DMS 273 (cell line): ENCODE measurements at regions not wholly inside any gene's neighbourhood (a gene's known extent, or its start where the extent isn't known, plus 50 kb on each side); places are given as distances from the start of the nearest gene placed in this dataset.

Experiments used
- DNase-seq: peaks from one replicate; lab custom pipeline; 2025; ENCODE audit not compliant: unreplicated experiment; lab: John Stamatoyannopoulos, UW

GRCh38 chr3:23019596-23020300, 183.4 kb upstream of the UBE2E2 start:
- DNase-seq, result no peak

GRCh38 chr3:23028294-23028693, 174.8 kb upstream of the UBE2E2 start:
- DNase-seq, result no peak

GRCh38 chr3:23029001-23029400, 174.1 kb upstream of the UBE2E2 start:
- no peak for DNase-seq

- no peak for DNase-seq
These were observed 167.0 kb upstream of the UBE2E2 start for GRCh38 chr3:23035927-23036640.

GRCh38 chr3:23036728-23037127, 166.4 kb upstream of the UBE2E2 start:
- DNase-seq, result no peak

GRCh38 chr3:23038471-23038870, 164.7 kb upstream of the UBE2E2 start:
- no peak for DNase-seq

- no peak for DNase-seq
These were observed 161.0 kb upstream of the UBE2E2 start for GRCh38 chr3:23041918-23042696.

GRCh38 chr3:23044463-23044862, 158.7 kb upstream of the UBE2E2 start:
- DNase-seq, result no peak

GRCh38 chr3:23046536-23046935, 156.6 kb upstream of the UBE2E2 start:
- no peak for DNase-seq

- DNase-seq, result no peak
These were observed 151.6 kb upstream of the UBE2E2 start for GRCh38 chr3:23051240-23052140.

- no peak for DNase-seq
These were observed 150.9 kb upstream of the UBE2E2 start for GRCh38 chr3:23052208-23052607.

- no peak for DNase-seq
These were observed 150.5 kb upstream of the UBE2E2 start for GRCh38 chr3:23052620-23053019.

GRCh38 chr3:23055733-23056376, 147.3 kb upstream of the UBE2E2 start:
- no peak for DNase-seq

- no peak for DNase-seq
These were observed 140.5 kb upstream of the UBE2E2 start for GRCh38 chr3:23062582-23062981.

GRCh38 chr3:23062982-23063381, 140.1 kb upstream of the UBE2E2 start:
- no peak for DNase-seq

- DNase-seq, result no peak
These were observed 136.0 kb upstream of the UBE2E2 start for GRCh38 chr3:23067116-23067515.

GRCh38 chr3:23068016-23068728, 135.0 kb upstream of the UBE2E2 start:
- DNase-seq, result no peak

GRCh38 chr3:23071296-23071695, 131.8 kb upstream of the UBE2E2 start:
- DNase-seq, result no peak

- no peak for DNase-seq
These were observed 131.4 kb upstream of the UBE2E2 start for GRCh38 chr3:23071758-23072157.

GRCh38 chr3:23072693-23073092, 130.4 kb upstream of the UBE2E2 start:
- no peak for DNase-seq
